Upper lobe of right lung (tissue), 1 donor: ENCODE measurements at regions not wholly inside any gene's neighbourhood (a gene's known extent, or its start where the extent isn't known, plus 50 kb on each side); places are given as distances from the start of the nearest gene placed in this dataset.

Experiments used
- ATAC-seq: fragments of 200-7000 bp; cut with Tn5 transposase; one replicate; pipeline ENCODE4 v1.9.1; 2020; ENCODE audit warnings: mild to moderate bottlenecking, moderate library complexity
- DNase-seq: peaks from one replicate; pipeline ENCODE4 v3.0.0-alpha.2; 2020
- H3K27ac ChIP-seq: fragments of 200-600 bp; one replicate; pipeline ENCODE4 v1.8.0; 2022
- H3K27me3 ChIP-seq: fragments of 200-600 bp; one replicate; pipeline ENCODE4 v1.8.0; 2022; ENCODE audit warnings: mild to moderate bottlenecking
- H3K36me3 ChIP-seq: fragments of 200-600 bp; one replicate; pipeline ENCODE4 v1.8.0; 2022
- H3K4me1 ChIP-seq: fragments of 200-600 bp; one replicate; pipeline ENCODE4 v1.8.0; 2022
- H3K4me3 ChIP-seq: fragments of 200-600 bp; one replicate; pipeline ENCODE4 v1.8.0; 2022; ENCODE audit warnings: mild to moderate bottlenecking
- H3K9me3 ChIP-seq: fragments of 200-600 bp; one replicate; pipeline ENCODE4 v1.8.0; 2022
- intact Hi-C: fragments of 100-400 bp; cut with DNase I; formaldehyde crosslinking; loops from one replicate; pipeline ENCODE4 v1.11.0; 2022
- TF ChIP-seq, protein P1 (sequence below): fragments of 200-600 bp; IDR thresholded peaks from one replicate; pipeline ENCODE4 v1.8.0; 2022; ENCODE audit warnings: antibody characterized with exemption
- donor health status: DM: no; HTN: yes; CAD: no; lungs with severe emphysema.

DNA sequence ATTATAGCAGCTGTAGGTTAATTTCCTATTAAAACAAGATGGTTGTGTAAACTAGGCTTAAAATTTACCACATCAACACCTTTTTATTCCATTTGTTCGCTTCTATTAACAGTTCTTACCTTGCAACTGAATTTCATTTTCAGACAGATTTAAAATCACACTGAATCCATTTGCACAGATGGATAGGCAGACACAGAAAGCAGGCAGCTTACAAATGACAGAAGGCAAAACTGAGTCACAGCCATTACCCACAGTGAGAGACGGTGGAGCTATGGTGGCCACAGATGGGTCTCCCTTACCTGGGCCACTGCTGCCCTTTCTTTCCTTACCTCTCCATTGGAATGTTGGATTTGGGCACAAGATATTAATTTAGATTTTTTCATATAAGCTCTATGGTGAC is 1567.8 kb upstream of the SLC10A2 start:
- H3K36me3 ChIP-seq = no peaks in the 10 kb centered on the region
- no peak for ATAC-seq
- no peaks in the 10 kb centered on the region for H3K4me1 ChIP-seq
- no peaks in the 10 kb centered on the region for H3K9me3 ChIP-seq
- no peaks in the 10 kb centered on the region for H3K27me3 ChIP-seq
- no peak overlapping the region for H3K4me3 ChIP-seq
- intact Hi-C loops = no loop called here
- TF ChIP-seq, protein P1, sequence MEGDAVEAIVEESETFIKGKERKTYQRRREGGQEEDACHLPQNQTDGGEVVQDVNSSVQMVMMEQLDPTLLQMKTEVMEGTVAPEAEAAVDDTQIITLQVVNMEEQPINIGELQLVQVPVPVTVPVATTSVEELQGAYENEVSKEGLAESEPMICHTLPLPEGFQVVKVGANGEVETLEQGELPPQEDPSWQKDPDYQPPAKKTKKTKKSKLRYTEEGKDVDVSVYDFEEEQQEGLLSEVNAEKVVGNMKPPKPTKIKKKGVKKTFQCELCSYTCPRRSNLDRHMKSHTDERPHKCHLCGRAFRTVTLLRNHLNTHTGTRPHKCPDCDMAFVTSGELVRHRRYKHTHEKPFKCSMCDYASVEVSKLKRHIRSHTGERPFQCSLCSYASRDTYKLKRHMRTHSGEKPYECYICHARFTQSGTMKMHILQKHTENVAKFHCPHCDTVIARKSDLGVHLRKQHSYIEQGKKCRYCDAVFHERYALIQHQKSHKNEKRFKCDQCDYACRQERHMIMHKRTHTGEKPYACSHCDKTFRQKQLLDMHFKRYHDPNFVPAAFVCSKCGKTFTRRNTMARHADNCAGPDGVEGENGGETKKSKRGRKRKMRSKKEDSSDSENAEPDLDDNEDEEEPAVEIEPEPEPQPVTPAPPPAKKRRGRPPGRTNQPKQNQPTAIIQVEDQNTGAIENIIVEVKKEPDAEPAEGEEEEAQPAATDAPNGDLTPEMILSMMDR = no peak
- H3K27ac ChIP-seq = no peak overlapping the region
- DNase-seq = no peak

GRCh38 chr13:104632736-104633135 is 1566.5 kb upstream of the SLC10A2 start:
- TF ChIP-seq, protein P1 = no peak
- no peak overlapping the region for H3K27ac ChIP-seq
- no peak overlapping the region for H3K4me3 ChIP-seq
- ATAC-seq = no peak
- no peaks in the 10 kb centered on the region for H3K9me3 ChIP-seq
- intact Hi-C loops = no loop called here
- no peaks in the 10 kb centered on the region for H3K27me3 ChIP-seq
- no peak for DNase-seq
- no peaks in the 10 kb centered on the region for H3K36me3 ChIP-seq
- H3K4me1 ChIP-seq = no peaks in the 10 kb centered on the region

DNA sequence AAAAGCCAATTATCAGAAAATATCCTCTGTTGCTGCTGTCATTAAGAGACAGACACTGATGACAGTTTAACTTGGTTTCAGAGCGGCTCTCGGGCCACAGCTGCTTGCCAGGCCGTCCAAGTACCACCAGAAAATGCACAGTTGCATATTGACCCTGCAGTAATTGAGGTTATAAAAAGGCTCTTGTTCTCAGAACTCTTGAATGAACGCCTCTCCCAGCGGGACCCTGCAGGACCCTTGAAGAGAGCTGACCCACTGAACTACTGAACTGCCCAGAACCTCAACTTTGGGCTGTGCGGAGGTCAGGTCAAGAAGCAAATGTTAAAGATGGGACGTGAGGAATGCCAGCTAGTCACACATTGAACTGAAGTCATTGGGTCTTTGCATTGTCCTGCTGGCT is 1559.0 kb upstream of the SLC10A2 start:
- Histone ChIP-seq H3K27ac (no peak overlapping the region), H3K4me1 (no peaks in the 10 kb centered on the region), H3K27me3 (no peaks in the 10 kb centered on the region), H3K36me3 (no peaks in the 10 kb centered on the region), H3K9me3 (no peaks in the 10 kb centered on the region), H3K4me3 (no peak overlapping the region)
- intact Hi-C loops = no loop called here
- TF ChIP-seq, protein P1 = no peak
- DNase-seq (no peak), ATAC-seq (no peak)

DNA sequence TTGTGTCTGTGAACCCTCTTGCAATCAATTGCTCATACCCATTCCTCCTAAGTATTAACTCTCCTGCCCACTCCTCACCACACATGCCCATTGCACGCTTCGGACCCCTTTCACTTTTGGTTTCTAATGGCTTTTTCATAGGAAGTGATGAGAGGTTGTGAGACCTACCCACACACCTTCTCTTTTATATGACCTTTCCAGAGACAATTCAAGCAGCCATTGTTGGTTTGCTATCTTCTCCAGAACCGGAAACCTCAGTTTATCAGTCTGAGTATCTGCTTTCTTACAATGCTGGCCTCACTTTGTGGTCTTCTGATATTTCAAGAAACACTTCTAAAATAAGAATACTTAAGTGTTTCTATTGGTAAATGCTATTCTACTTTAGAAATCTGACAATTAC is 1550.8 kb upstream of the SLC10A2 start:
- no peak for DNase-seq
- Histone ChIP-seq H3K9me3 (no peaks in the 10 kb centered on the region), H3K4me3 (no peak overlapping the region), H3K27ac (no peak overlapping the region), H3K36me3 (no peaks in the 10 kb centered on the region), H3K4me1 (no peaks in the 10 kb centered on the region), H3K27me3 (no peaks in the 10 kb centered on the region)
- intact Hi-C loops = no loop called here
- ATAC-seq = no peak
- TF ChIP-seq, protein P1 = no peak

- TF ChIP-seq, protein P1 = no peak
- intact Hi-C loops = no loop called here
Observed at GRCh38 chr13:104614361-104615145, 1548.3 kb upstream of the SLC10A2 start.

More at GRCh38 chr13:104614361-104615145, 1548.3 kb upstream of the SLC10A2 start:
- Histone ChIP-seq H3K36me3 (no peaks in the 10 kb centered on the region), H3K27ac (no peak overlapping the region), H3K9me3 (no peaks in the 10 kb centered on the region), H3K27me3 (no peaks in the 10 kb centered on the region), H3K4me3 (no peak overlapping the region), H3K4me1 (no peaks in the 10 kb centered on the region)
- DNase-seq (no peak), ATAC-seq (no peak)
